DND-41 (cell line): ENCODE measurements at regions not wholly inside any gene's neighbourhood (a gene's known extent, or its start where the extent isn't known, plus 50 kb on each side); places are given as distances from the start of the nearest gene placed in this dataset.

Experiments
- ATAC-seq: fragments of 200-7000 bp; cut with Tn5 transposase; 3 replicates; pipeline ENCODE4 v1.9.1; 2021; ENCODE audit warnings: low read depth; ENCODE audit not compliant: insufficient read depth
- DNase-seq: peaks from one replicate; pipeline ENCODE4 v3.0.0-alpha.2; 2020
- H2AFZ ChIP-seq: 2 replicates; pipeline ENCODE4 v1.6.0; 2012; ENCODE audit warnings: low read depth, low read length
- H3K27ac ChIP-seq: 2 replicates; pipeline ENCODE4 v1.5.1; 2012; ENCODE audit warnings: low read length, inconsistent platforms
- H3K27me3 ChIP-seq: fragments of 200-600 bp; sonication (generic); 2 replicates; pipeline ENCODE4 v1.6.0; 2012; ENCODE audit warnings: low read length, mild to moderate bottlenecking, inconsistent platforms; ENCODE audit not compliant: insufficient read depth, poor library complexity
- H3K36me3 ChIP-seq: 2 replicates; pipeline ENCODE4 v1.5.1; 2012; ENCODE audit warnings: low read length, inconsistent platforms; ENCODE audit not compliant: insufficient read depth
- H3K4me1 ChIP-seq: 2 replicates; pipeline ENCODE4 v1.5.1; 2012; ENCODE audit warnings: mild to moderate bottlenecking, low read length; ENCODE audit not compliant: insufficient read depth
- H3K4me2 ChIP-seq: 2 replicates; pipeline ENCODE4 v1.6.0; 2012; ENCODE audit warnings: mild to moderate bottlenecking, moderate library complexity, low read length, inconsistent platforms; ENCODE audit not compliant: insufficient read depth
- H3K4me3 ChIP-seq, 2 experiments: fragments of 200-600 bp in 1 of 2; shearing (Covaris generic) in 1 of 2; 2 replicates each; pipeline ENCODE4 v1.5.1; 2012 to 2016; ENCODE audit warnings: inconsistent platforms in 2 of 2, low read length in 2 of 2, mild to moderate bottlenecking in 2 of 2, low read depth in 1 of 2, moderate library complexity in 1 of 2
- H3K79me2 ChIP-seq: 2 replicates; pipeline ENCODE4 v1.6.0; 2012; ENCODE audit warnings: low read length, inconsistent platforms; ENCODE audit not compliant: insufficient read depth
- H3K9ac ChIP-seq: 2 replicates; pipeline ENCODE4 v1.6.0; 2012; ENCODE audit warnings: low read depth, mild to moderate bottlenecking, inconsistent platforms, low read length, moderate library complexity
- H3K9me3 ChIP-seq: 2 replicates; pipeline ENCODE4 v1.5.1; 2012; ENCODE audit warnings: low read length, moderate library complexity, mild to moderate bottlenecking, inconsistent platforms; ENCODE audit not compliant: insufficient read depth, severe bottlenecking
- H4K20me1 ChIP-seq: 2 replicates; pipeline ENCODE4 v1.6.0; 2012; ENCODE audit warnings: low read length; ENCODE audit not compliant: insufficient read depth
- EZH2 ChIP-seq: IDR thresholded peaks from 3 replicates; pipeline ENCODE4 v1.6.1; 2012; ENCODE audit warnings: borderline replicate concordance, low read depth, mild to moderate bottlenecking, moderate library complexity, low read length, inconsistent platforms; ENCODE audit not compliant: severe bottlenecking
- TF ChIP-seq, protein P1 (sequence below): IDR thresholded peaks from 2 replicates; pipeline ENCODE4 v1.5.1; 2012; ENCODE audit warnings: borderline replicate concordance, low read length, moderate library complexity, mild to moderate bottlenecking; ENCODE audit not compliant: poor library complexity, severe bottlenecking; ENCODE audit errors: extremely low read depth

DNA sequence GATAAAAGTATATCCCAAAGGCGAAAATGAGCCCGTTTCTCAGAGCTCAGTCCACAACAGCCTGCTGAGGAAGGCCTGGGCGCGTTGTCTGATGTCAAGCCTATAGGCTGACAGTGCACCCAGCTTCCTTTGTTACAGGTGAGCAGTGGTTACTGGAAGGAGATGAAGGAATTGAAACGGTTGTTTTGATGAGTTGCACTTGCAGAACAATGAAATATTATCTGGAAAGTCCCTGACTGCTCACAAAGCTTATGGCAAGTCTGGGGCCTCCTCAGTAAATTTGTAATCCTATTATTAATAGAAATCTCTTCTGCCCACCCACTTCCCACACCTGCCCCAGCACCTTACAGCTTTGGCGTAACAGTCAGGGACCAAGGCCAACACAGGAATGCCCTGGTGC lies 77.8 kb downstream of the C11orf91 start:
- DNase-seq: no peak
- no peaks in the 10 kb centered on the region for H3K36me3 ChIP-seq
- TF ChIP-seq, protein P1, sequence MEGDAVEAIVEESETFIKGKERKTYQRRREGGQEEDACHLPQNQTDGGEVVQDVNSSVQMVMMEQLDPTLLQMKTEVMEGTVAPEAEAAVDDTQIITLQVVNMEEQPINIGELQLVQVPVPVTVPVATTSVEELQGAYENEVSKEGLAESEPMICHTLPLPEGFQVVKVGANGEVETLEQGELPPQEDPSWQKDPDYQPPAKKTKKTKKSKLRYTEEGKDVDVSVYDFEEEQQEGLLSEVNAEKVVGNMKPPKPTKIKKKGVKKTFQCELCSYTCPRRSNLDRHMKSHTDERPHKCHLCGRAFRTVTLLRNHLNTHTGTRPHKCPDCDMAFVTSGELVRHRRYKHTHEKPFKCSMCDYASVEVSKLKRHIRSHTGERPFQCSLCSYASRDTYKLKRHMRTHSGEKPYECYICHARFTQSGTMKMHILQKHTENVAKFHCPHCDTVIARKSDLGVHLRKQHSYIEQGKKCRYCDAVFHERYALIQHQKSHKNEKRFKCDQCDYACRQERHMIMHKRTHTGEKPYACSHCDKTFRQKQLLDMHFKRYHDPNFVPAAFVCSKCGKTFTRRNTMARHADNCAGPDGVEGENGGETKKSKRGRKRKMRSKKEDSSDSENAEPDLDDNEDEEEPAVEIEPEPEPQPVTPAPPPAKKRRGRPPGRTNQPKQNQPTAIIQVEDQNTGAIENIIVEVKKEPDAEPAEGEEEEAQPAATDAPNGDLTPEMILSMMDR: no peak
- no peak for TF ChIP-seq EZH2
- H3K4me2 ChIP-seq: no peak overlapping the region
- peaks cover 7% of the 10 kb centered on the region; the same call in 1 of the 2 replicates for H4K20me1 ChIP-seq
- ATAC-seq: no peak
- H2AFZ ChIP-seq: no peak overlapping the region
- no peaks in the 10 kb centered on the region for H3K9me3 ChIP-seq
- no peak overlapping the region for H3K4me3 ChIP-seq
- H3K79me2 ChIP-seq: no peaks in the 10 kb centered on the region
- H3K9ac ChIP-seq: no peak overlapping the region
- H3K27ac ChIP-seq: no peak overlapping the region
- peaks cover 14% of the 10 kb centered on the region for H3K27me3 ChIP-seq
- H3K4me1 ChIP-seq: no peaks in the 10 kb centered on the region

DNA sequence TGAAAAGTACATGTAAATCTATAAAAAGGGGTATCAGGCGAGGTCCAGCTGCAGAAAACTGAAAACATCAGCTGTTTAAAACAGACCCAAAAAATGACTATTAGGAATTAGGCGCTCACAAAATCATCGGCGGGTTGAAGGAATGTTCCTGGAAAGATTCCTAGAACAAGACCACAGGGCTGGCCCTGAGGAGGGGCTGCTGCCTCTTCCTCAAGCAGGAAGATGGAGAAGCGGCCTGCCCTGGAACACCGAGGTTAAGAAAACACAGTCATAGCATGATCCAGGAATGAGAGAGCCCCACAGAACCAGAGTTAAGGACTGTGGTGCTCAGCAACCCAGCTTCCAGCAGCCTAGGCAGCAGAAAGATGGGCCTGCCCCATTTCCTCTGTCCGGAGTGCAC lies 78.4 kb downstream of the C11orf91 start:
- no peak overlapping the region for H3K9ac ChIP-seq
- no peaks in the 10 kb centered on the region for H3K36me3 ChIP-seq
- peaks cover 7% of the 10 kb centered on the region; the same call in 1 of the 2 replicates for H4K20me1 ChIP-seq
- no peaks in the 10 kb centered on the region for H3K9me3 ChIP-seq
- no peak overlapping the region for H3K4me3 ChIP-seq
- peaks cover 14% of the 10 kb centered on the region for H3K27me3 ChIP-seq
- H3K4me2 ChIP-seq: no peak overlapping the region
- H3K27ac ChIP-seq: no peak overlapping the region
- no peaks in the 10 kb centered on the region for H3K79me2 ChIP-seq
- ATAC-seq (no peak), DNase-seq (no peak)
- H3K4me1 ChIP-seq: no peaks in the 10 kb centered on the region
- H2AFZ ChIP-seq: no peak overlapping the region
- TF ChIP-seq EZH2: no peak
- TF ChIP-seq, protein P1: no peak

DNA sequence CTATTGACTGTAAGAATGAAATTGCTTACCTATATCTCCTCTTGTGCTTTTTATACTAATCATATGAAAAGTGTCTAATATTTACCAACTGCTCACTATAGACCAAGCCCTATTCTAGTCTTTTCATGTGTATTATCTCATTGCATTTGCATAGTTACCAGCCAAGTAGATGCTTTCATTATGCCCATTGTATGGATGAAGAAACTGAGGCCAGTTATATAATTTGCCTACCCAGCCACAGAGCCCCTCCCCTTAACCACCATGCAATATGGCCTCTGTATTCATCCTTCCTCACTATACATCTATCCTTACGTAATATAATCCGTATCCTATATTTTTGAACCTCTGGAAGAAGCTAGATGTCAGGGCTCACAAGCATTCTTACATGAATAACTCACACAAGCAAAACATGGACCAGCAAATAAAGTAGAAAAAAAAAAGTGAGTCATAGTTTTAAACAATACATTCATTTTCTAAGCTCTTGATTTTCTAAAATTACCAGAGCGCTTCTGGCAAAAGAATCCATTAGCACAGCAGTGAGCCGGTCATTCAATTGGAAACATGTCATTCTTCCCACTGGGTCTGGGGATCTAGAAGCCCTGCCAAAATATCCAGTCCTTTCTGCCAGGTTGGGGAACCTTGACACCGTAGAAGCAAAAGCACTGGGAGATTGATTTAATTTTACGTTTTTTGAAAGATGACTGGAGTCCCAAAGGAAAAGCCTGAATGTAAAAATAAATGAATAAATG lies 80.0 kb downstream of the C11orf91 start:
- no peak for DNase-seq
- no peak overlapping the region for H3K4me2 ChIP-seq
- ATAC-seq: no peak

More for the DNA sequence above, 80.0 kb downstream of the C11orf91 start:
- H3K79me2 ChIP-seq: no peaks in the 10 kb centered on the region
- H3K27me3 ChIP-seq: peaks cover 20% of the 10 kb centered on the region
- H4K20me1 ChIP-seq: peaks cover 7% of the 10 kb centered on the region; the same call in 1 of the 2 replicates
- no peak overlapping the region for H3K27ac ChIP-seq
- no peaks in the 10 kb centered on the region for H3K4me1 ChIP-seq
- TF ChIP-seq, protein P1: no peak
- TF ChIP-seq EZH2: no peak
- no peak overlapping the region for H3K4me3 ChIP-seq
- no peaks in the 10 kb centered on the region for H3K9me3 ChIP-seq
- no peak overlapping the region for H3K9ac ChIP-seq
- H3K36me3 ChIP-seq: no peaks in the 10 kb centered on the region
- no peak overlapping the region for H2AFZ ChIP-seq
